ENCODE measurements at regions not wholly inside any gene's neighbourhood (a gene's known extent, or its start where the extent isn't known, plus 50 kb on each side); places are given as distances from the start of the nearest gene placed in this dataset.

DNA sequence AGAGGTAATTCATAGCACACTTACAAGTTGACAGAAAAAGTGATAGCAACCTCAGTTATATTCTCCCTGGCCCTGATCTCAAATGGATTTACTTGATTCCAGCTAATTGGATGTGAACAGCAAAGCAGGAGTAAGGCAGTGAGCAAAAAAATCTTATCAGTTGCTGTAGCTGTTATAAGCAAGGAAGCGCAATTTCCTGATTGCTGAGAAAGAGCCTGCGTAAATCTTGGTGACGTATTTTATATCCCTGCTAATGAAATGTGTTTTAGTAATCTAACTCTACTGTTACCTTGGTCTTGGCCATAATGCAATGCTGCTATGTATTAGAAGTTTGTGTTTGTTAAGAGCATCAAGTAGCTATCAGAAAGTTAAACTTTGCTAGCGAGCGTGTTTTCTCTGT is 661.2 kb upstream of the SEMA6A start:
- DNase-seq (ENCODE audit: low read depth in 2 of 2), result no peak

DNA sequence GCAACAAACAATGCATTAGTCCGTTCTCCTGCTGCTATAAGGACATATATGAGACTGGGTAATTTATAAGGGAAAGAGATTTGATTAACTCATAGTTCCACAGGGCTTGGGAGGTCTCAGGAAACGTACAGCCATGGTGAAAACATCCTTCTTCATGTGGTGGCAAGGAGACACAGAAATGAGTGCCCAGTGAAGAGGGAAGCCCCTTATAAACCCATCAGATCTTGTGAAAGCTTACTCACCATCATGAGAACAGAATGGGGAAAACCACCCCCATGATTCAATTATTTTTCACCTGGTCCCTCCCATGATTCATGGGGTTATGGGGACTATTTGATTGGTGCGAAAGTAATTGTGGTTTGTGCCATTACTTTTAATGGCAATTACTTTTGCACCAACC is 655.8 kb upstream of the SEMA6A start:
- no peak for DNase-seq (ENCODE audit: low read depth in 2 of 2)

DNA sequence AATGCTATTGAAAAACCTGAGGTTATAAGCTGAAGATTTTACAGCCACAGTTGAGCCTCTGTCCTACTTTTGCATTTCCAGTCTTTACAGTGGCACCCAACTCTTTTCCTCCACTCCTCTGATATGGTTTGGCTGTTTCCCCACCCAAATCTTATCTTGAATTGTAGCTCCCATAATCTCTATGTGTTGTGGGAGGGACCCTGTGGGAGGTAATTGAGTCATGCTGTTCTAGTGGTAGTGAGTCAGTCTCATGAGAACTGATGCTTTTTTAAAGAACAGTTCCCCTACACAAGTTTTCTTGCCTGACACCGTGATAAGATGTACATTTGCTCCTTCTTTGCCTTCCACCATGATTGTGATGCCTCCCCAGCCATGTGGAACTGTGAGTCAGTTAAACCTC is 646.1 kb upstream of the SEMA6A start:
- no peak for DNase-seq (ENCODE audit: low read depth in 2 of 2)

DNA sequence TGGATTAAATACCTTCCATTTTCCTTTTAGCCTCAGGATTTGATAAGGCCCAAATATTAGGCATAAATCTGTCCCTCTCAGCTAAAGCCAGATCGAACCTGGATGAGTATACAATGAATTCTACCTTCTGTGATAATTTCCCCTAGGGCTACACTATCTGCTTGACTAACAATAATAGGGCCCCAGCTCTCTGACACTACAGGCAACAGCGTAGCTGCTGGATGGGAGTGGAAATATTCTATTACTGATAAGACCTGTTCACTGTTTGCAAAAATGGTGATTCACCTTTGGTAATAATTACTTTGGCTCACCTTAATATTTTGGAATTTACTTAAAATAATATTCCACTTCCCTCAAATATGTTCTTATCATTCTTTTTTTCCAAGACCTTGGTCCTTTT is 644.2 kb upstream of the SEMA6A start:
- DNase-seq (ENCODE audit: low read depth in 2 of 2), result no peak

DNA sequence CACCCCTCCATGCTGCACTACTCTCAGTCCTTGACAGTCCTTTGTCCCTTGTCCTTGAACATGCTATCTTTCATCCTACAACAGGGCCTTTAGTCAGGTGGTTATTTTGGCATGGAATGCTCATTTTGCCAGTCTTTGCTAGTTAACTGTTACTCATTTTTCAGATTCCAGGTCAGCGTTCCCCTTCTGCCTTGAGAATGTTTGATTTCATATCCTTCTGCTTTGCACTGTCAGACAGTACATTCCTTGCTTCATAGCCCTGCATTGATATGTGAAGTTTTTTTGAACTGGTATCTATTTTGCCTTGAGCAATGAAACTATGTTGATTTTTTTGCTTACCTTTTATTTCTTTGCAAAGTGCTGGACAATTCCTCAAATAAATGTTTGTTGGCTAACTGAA is 638.2 kb upstream of the SEMA6A start:
- DNase-seq (ENCODE audit: low read depth in 2 of 2), result no peak

DNA sequence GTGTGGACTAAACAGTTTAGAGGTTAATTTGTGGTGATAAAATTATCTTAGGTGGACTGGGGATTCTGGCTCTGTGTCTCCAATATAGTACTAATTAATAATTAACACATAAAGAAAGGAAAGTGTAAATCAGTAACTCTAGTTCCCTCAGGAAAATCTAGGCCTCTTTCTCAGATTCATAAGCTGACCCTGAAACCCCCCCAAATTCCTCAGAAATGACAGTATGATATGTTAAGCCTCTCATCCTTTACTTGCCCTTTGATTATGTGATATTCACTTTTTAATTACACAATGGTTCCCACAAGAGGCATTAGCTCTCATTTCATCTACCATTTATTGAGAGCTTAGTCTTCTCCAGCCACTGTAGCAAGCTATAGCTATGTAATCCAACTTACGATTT is 636.2 kb upstream of the SEMA6A start:
- no peak for DNase-seq (ENCODE audit: low read depth in 2 of 2)

DNA sequence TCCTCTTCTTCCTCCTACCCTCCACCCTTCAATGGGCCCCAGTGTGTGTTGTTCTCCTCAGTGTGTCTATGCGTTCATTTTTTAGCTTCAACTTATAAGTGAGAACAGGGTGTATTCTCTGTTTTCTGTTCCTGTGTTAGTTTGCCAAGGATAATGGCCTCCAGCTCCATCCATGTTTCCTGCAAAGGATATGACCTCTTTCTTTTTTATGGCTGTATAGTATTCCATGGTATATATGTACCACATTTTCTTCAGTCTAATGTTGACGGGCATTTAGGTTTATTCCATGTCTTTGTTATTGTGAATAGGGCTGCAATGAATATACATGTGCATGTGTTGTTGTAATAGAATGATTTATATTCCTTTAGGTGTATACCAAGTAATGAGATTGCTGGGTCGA is 634.9 kb upstream of the SEMA6A start:
- no peak for DNase-seq (ENCODE audit: low read depth in 2 of 2)

DNA sequence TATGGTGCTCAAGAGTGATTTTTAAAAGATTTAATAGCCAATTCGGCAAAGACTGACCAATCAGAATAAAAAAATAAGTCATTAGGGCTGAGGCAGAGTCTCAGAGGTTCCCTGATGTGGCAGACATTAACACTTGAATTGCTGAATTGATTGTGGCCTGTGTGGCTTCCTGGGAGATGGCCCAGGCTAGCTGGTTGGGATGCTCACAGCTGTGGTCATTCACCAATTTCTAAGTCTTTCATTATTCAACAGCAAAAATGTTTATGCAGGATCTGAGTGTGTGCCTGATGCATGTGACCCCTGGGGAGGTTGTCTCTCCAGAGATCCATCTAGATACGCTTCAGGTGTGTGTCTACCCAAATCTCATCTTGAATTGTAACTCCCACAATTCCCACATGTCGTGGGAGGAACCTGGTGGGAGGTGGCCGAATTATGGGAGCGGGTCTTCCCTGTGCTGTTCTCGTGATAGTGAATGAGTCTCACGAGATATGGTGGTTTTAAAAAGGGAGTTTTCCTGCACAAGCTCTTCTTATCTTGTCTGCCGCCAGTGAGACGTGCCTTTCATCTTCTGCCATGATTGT is 632.6 kb upstream of the SEMA6A start:
- DNase-seq (ENCODE audit: low read depth in 2 of 2), result no peak

DNA sequence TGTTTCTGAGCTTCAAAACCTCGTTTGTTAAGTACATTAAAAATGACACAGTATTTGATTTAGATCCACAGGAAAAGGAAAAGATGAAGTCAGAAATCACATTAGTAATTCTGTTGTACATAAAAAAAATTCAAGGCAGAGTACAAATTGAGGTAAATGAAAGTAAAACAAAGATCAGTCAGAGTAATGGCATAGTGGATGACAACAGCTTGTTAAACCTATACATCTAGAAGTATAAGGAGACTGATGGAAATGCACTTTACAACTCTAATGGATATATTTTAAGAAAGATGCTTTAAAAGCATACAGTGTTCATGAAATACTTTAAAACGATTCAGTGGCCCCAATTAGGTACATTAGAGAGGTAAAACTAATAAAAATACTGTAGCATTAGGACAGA is 631.3 kb upstream of the SEMA6A start:
- no peak for DNase-seq (ENCODE audit: low read depth in 2 of 2)

DNA sequence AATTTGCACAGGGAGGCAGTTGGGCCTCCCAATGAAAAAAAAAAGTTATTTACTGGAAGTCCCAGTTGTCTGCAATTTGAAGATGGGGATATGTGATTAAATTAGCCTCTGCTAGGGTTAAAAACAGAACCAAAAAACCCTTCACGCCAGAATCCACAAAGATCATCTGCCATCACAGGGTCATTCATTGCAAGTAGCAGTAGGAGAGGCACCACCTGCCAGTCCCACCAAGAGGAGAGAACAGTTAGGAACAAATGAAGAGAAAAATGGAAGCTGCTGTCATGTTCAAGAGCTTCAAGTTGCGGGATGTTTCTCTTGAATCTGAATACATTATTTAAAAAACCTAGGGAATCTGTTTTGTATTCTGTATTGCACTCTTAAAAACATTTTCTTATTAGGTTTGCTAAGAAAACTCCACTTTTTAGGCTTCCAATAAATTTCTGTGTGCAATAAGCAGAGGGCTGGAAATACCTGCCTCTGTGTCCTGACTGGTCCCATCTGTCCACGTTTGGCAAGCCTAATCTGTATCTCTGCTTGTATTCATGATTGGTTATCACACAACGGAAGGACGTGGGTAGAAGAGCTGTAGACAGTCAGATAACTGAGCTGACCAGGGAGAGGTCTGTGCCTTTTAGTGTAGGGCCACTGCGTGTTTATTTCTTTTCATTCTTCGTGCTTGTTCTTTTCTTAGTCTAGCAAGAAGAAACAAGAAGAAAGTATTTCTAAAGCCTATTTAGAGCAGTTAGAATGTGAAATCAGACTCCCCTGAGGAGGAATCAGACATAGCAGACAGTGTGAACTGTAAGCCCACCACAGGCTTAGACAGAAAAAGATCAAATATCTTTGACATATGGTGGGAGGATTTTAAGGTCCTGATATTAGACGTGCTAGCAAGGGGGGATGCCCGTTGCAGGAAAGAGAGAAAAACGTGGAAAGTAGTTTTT is 630.6 kb upstream of the SEMA6A start:
- no peak for DNase-seq (ENCODE audit: low read depth in 2 of 2)

DNA sequence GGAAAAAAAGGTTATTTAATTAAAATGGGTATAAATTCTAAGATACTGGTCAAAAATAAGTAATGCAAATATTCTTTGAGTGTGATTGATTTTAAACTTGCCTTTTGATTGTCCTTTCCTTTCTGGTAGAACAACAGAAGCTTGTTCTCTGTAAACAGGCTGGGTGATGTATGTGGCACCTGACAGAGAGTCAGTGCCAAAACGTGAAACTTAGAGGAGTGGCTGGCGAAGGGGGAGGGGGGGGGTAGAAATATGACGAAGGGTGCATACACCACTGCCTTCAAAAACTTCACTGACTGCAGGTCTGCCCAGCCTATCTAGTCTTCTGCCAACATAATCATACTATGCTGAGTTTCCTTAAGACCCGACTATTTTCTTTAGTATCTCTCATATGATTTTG is 629.8 kb upstream of the SEMA6A start:
- DNase-seq (ENCODE audit: low read depth in 2 of 2), result no peak

DNA sequence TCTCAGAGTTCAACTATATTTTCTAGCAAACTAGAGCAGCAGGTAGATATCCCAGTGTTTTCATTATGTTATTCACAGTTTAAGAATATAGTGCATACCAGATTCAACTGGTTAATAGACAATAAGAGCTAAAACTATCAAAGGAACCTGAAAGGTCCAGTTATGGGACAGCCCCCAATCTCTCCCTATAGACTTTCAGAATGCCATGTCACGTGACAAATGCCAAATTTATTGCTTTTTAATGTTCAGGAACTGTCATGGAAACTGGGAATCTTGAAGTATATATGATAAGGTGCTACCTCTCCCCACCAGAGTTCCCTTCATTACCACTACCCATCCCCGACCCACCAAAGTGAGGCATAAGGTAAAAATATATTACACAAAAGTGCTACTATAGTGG is 629.0 kb upstream of the SEMA6A start:
- DNase-seq (ENCODE audit: low read depth in 2 of 2), result no peak

DNA sequence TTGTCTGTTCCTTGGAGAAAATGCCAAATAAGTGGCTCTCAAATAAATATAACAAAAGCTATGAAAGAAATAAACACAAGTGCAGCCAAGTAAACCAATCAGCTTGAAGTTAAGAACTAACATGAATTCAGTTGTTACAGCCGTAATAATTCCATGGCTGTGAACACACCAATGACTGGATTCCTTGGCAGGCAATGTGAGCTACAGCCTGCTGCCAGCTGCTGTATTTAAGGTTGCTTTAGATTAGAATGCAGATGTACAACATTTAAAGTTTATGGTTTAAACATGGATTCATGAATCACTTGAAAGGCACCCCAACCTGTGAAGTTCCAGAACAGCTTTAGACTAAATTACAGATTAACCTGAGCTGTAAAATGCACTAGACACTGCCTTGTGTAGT is 626.4 kb upstream of the SEMA6A start:
- no peak for DNase-seq (ENCODE audit: low read depth in 2 of 2)

DNA sequence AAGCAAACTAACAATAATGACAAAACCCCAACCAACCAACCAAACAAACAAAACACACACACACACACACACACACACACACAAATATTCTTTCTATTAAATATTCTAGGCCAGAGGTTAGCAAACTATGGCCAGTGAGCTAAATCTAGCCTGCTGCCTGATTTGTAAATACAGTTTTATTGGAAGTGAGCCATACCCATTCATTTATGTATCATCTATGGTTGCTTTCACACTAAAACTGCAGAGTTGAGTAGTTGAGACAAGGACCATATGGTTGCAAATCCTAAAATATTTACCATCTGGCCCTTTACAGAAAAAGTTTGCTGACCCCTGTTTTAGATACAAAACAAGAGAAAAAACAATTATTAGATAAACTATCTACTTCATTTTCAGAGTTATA is 620.5 kb upstream of the SEMA6A start:
- DNase-seq (ENCODE audit: low read depth in 2 of 2), result no peak

DNA sequence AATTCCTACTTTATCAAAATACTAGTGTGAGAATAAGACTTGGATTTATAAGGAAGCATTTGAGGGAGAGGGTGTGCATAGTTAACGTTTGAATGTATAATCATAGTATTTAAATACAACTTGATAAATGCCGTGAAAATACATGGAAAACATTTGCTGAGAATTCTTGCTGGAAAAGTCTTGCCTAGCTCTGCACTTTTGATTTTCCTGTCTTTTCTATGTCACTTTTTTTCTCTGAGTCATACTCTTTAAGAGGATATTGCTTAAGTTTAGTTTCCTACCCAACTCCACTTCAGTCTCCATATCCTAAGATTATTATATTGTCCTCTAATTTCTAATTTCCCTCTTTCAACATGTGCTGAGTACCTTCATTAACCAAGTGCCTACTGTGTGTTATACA is 616.6 kb upstream of the SEMA6A start:
- no peak for DNase-seq (ENCODE audit: low read depth in 2 of 2)

DNA sequence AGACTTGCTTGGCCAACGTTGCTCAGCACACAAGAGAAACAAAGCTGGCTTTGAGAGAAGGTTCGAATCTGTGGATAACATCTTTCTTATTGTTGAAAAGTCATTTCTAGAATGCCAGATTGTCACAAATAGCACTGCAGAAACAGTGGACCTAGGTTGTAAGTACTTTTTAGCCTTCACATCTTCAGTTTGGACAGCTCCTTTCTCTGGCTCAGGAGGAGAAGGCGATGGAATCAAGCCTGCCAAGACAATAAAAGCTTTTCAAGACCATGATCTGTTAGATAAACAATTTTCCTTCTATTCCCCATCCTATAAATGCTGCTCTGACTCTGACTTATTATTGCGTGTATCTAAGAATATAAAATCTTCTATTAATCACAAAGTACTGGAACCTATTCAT is 615.2 kb upstream of the SEMA6A start:
- no peak for DNase-seq (ENCODE audit: low read depth in 2 of 2)

DNA sequence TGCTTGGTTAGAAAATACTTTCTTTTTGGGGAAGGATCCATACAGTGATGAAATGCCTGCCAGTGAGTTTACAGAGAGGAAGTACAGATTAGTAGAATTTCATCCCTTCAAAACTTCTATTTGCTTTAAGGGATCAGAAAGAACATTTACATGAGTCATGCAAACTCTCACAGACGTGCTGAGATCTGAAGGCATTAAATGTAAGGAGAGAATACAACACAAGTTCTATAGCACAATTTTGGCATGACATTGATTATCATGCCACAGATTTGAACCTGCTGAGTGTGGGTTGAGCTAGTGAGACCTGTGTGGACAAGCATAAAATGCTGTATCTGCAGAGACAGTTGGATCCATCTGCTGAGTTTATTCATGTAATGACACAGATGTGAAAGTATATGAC is 613.6 kb upstream of the SEMA6A start:
- no peak for DNase-seq (ENCODE audit: low read depth in 2 of 2)

DNA sequence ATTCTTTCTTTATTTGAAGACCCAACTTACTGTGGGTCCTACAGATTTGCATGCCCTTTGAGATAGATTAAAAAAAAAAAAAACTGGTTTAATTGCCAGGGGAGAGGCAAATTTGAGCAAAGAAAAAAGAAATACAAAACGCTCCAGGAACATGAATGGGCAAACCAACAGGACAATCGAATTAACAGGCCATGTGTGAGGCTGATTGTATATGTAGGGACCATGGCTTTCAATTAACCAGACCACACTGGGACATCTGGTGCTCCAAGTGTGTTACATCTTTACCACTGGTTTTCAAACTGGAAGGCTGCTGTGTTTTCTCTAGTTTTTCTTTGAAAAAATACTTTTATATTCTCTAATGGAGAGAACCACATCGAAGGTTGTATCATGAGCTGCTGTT is 612.1 kb upstream of the SEMA6A start:
- DNase-seq (ENCODE audit: low read depth in 2 of 2), result no peak

DNA sequence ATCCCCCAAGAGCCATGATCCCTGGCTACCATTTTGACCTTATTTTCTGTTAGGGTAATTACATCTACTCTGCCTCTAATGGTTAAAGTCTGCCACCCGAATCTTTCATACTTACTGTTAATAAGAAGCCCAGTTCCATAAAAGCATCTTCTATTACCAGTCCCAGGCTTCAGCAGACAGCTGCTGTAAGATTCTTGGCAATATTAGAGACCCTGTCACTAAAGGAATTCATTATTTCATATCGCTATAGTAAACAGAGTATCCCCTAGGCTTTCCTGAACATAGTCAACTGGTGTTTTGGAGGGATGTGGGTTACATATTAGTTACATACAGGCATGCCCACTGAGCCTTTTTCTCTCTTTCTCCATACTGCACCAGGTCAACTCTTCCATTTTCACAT is 608.7 kb upstream of the SEMA6A start:
- no peak for DNase-seq (ENCODE audit: low read depth in 2 of 2)

DNA sequence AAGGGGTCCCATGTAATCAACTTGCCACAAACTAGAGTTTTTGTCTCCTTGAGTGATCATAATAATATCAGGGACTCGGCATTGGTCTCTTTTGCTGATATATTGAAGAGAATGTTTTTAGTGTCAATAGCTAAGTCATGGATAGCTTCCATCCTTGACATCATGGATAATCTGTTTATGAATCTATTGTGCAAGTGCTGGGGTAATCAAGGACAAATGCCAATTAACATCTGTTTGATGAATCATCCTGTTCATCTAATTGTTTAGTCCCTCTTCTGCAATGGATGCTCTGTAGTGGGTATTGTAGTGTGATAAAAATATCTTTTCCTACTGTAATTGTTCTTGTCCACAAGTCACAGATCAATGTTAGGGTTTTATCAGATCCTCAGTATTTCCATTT is 607.5 kb upstream of the SEMA6A start:
- no peak for DNase-seq (ENCODE audit: low read depth in 2 of 2)

DNA sequence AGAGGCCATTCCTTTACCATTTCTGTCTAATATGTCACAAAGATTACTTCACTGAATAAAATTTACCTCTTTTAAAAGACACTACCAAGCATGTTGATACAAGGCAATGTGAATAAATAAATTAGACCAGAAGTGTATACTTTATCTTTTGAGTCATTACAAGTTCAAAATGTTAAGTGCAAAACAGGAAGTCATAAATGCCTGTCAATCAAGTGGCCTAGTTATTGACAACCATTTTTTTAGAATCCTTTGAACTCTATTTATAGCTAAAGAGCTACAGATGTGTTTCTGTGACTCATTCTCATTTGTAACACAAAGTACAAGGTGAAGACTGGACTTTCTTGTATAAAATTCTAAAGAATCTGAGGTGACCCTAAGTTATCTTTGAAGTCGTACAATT is 602.7 kb upstream of the SEMA6A start:
- DNase-seq (ENCODE audit: low read depth in 2 of 2), result no peak

DNA sequence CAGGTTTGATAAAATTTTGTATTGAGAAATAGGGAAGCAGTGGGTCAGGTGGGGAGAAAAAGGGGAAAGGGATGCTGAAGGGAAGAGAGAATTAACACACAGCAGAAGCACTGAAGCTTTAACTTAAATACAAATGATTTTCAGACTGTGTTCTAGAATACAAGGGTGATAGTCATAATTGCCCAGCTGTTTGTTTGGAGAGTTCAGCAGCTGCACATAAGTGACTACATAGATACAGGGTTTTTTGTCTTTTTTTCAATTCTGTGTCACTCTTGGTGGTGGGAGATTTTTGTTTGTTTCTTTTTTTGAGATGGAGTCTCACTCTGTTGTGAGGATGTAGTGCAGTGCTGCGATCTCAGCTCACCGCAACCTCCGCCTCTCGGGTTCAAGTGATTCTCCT is 590.4 kb upstream of the SEMA6A start:
- no peak for DNase-seq (ENCODE audit: low read depth in 2 of 2)

DNA sequence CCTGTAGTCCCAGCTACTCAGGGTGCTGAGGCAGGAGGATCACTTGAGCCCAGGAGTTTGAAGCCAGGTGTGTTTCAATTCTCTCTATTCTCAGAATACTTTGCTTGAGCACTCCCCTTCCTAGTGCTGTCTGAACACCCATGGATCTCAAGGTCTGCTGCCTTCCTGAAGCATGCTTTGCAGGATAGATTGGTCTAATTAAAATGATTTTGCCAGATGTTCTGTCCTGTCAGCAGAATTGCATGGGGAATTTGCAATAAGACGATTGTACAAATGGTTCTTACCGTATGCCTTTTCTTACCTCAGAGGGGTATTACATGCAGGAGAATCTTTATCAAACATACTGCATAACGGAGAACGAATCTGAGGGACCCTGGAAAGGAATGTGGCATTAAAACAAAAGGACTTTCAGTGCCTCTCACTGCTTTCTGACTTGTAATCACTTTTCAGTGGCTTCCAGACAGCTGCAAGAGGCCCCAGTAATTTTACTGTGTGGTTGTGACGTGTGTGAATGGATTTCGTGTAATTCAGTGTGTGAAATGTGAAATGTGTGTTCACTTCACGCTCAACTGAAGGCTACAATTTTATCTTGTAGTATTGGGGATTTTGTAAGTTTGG is 587.2 kb upstream of the SEMA6A start:
- no peak for DNase-seq (ENCODE audit: low read depth in 2 of 2)

Measured in stimulated activated CD4-positive, alpha-beta T cell treated with anti-CD3 and anti-CD28 coated beads, Interleukin-1b, Interleukin-23, amount 100 ng/mL, for 1 hour (primary cell).